ENCODE measurements at regions not wholly inside any gene's neighbourhood (a gene's known extent, or its start where the extent isn't known, plus 50 kb on each side); places are given as distances from the start of the nearest gene placed in this dataset.

DNA sequence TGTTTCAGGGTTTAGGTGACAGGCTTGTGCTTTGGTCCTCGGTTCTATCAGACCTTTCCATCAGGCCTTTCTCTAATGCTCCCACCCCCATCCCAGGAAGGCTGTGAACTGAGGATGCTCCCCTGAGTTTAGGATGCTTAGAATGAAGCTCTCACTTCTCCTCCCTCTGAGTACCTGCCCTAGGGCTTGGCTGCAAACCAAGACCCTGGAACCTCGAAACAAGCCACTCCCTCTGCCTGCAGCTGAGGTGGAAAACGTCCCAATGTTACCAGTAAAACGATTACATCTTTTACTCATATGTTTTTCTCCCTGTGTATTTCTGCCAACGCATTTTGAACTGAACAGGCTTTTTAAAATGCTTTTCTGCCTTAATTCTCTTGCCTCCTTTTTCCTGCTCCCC is 54.5 kb upstream of the BMAL1 start:
- no peak overlapping the region for H3K4me3 Mint-ChIP-seq
- H3K9me3 Mint-ChIP-seq = no peaks in the 10 kb centered on the region
- TF ChIP-seq, protein P1, sequence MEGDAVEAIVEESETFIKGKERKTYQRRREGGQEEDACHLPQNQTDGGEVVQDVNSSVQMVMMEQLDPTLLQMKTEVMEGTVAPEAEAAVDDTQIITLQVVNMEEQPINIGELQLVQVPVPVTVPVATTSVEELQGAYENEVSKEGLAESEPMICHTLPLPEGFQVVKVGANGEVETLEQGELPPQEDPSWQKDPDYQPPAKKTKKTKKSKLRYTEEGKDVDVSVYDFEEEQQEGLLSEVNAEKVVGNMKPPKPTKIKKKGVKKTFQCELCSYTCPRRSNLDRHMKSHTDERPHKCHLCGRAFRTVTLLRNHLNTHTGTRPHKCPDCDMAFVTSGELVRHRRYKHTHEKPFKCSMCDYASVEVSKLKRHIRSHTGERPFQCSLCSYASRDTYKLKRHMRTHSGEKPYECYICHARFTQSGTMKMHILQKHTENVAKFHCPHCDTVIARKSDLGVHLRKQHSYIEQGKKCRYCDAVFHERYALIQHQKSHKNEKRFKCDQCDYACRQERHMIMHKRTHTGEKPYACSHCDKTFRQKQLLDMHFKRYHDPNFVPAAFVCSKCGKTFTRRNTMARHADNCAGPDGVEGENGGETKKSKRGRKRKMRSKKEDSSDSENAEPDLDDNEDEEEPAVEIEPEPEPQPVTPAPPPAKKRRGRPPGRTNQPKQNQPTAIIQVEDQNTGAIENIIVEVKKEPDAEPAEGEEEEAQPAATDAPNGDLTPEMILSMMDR (IDR thresholded peaks at IDR 0.05; ENCODE audit: unreplicated experiment) = no peak
- H3K4me1 Mint-ChIP-seq = peaks cover 20% of the 10 kb centered on the region
- H3K27me3 Mint-ChIP-seq (ENCODE audit: low read depth) = peaks cover 2% of the 10 kb centered on the region
- DNase-seq (ENCODE audit: low spot score in 2 of 2, unreplicated experiment in 2 of 2) = no peak
- H3K36me3 Mint-ChIP-seq = no peaks in the 10 kb centered on the region
- H3K27ac Mint-ChIP-seq = no peak overlapping the region

DNA sequence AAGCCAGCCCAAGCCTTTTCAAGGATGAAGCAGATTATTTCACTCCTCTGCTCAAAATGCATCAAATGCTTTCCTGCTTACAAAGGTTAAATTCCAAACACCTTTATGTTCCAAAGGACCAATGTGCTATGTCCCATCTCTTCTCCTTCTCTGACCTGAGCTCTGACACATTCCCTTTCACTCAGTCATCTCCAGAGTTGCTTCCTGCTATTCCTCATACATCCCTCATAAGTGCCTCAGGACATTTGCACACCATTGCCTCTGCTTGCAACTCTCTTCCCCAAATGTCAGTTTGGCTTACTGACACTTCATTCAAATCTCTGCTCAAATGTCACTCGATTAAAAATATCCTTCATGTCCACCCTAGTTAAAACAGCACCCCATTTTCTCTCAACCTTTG is 53.3 kb upstream of the BMAL1 start:
- DNase-seq (ENCODE audit: low spot score in 2 of 2, unreplicated experiment in 2 of 2) = no peak
- Mint-ChIP-seq H3K4me3 (no peak overlapping the region), H3K27me3 (ENCODE audit: low read depth) (peaks cover 2% of the 10 kb centered on the region), H3K36me3 (no peaks in the 10 kb centered on the region), H3K4me1 (peaks cover 18% of the 10 kb centered on the region), H3K27ac (no peak overlapping the region), H3K9me3 (no peaks in the 10 kb centered on the region)
- TF ChIP-seq, protein P1 (IDR thresholded peaks at IDR 0.05; ENCODE audit: unreplicated experiment) = no peak

- Mint-ChIP-seq H3K9me3 (no peaks in the 10 kb centered on the region), H3K27ac (no peak overlapping the region), H3K4me1 (peaks cover 15% of the 10 kb centered on the region), H3K36me3 (no peaks in the 10 kb centered on the region), H3K27me3 (ENCODE audit: low read depth) (peaks cover 2% of the 10 kb centered on the region), H3K4me3 (no peak overlapping the region)
- TF ChIP-seq, protein P1 (IDR thresholded peaks at IDR 0.05; ENCODE audit: unreplicated experiment) = no peak
- DNase-seq (ENCODE audit: low spot score in 2 of 2, unreplicated experiment in 2 of 2) = no peak
Observed at GRCh38 chr11:13225038-13226001, 52.3 kb upstream of the BMAL1 start.

GRCh38 chr11:13227676-13228255 is 49.8 kb upstream of the BMAL1 start:
- Mint-ChIP-seq H3K4me1 (no peaks in the 10 kb centered on the region), H3K9me3 (no peaks in the 10 kb centered on the region), H3K27me3 (ENCODE audit: low read depth) (peaks cover 2% of the 10 kb centered on the region), H3K4me3 (no peak overlapping the region), H3K27ac (no peak overlapping the region), H3K36me3 (no peaks in the 10 kb centered on the region)
- TF ChIP-seq, protein P1 (IDR thresholded peaks at IDR 0.05; ENCODE audit: unreplicated experiment) = no peak
- no peak for DNase-seq (ENCODE audit: low spot score in 2 of 2, unreplicated experiment in 2 of 2)

All from mesothelial cell of epicardium (in vitro differentiated cells).